ENCODE measurements at regions not wholly inside any gene's neighbourhood (a gene's known extent, or its start where the extent isn't known, plus 50 kb on each side); places are given as distances from the start of the nearest gene placed in this dataset.

DNA sequence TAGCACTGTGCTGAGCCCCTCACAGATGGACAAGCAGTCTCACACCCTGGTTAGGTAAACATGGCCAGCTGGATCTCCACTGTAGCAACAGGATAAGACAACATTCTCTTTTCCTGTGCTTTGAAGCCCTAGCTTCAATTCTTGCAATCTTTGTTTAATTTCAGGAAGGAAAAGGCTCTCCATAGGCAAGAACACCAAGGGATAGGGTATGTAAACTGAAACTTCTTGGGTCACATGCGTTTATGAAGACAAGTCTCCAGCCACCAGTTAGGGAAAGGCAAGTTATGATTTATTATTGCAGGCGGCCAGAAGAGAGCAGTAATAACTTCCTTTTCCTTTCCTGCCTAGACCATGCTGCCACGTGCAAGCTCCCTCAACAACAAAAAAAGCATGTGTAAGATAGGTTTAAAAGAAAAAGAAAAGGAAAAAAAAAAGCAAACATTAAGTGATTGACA, 50.1 kb upstream of the POU5F2 start:
- no peak overlapping the region for H3K27ac Mint-ChIP-seq (ENCODE audit: low read depth)
- H3K9me3 Mint-ChIP-seq, result no peaks in the 10 kb centered on the region
- DNase-seq (ENCODE audit: low spot score in 2 of 2) (no peak), ATAC-seq (replicated peaks; ENCODE audit: extremely low read depth, poor library complexity, severe bottlenecking) (no peak)
- H3K4me1 Mint-ChIP-seq, result peaks cover 10% of the 10 kb centered on the region
- H3K4me3 Mint-ChIP-seq, result no peak overlapping the region
- peaks cover 2% of the 10 kb centered on the region for H3K36me3 Mint-ChIP-seq (ENCODE audit: insufficient read depth)
- H3K27me3 Mint-ChIP-seq, result no peaks in the 10 kb centered on the region
